ENCODE measurements at regions not wholly inside any gene's neighbourhood (a gene's known extent, or its start where the extent isn't known, plus 50 kb on each side); places are given as distances from the start of the nearest gene placed in this dataset.

DNA sequence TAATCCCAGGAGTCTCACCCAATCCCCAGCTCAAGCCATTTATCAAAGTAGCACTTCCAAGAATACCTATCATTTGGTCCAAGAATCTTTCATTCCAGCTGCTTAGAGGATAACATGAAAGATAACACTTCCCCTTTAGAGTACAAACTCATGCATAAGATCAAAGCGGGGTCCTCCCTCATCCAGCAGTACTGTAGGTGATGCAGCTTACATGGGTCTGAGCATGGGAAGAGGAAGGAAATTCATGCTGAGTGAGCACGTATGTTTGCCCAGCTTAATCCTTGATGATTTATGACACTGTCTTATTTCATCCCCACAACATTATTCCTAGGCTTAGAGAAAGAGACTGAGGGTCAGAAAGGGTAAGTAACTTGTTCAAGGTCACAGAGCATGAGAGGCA, 167.1 kb upstream of the GJB5 start:
- no CpG with 5 or more reads among the region's 2 CpGs for whole genome bisulfite sequencing (ENCODE audit: extremely low coverage, insufficient read length, low lambda C conversion rate)
- no peak overlapping the region for H3K18ac ChIP-seq (ENCODE audit: insufficient read length, low read depth, low read length)
- H2BK12ac ChIP-seq (ENCODE audit: insufficient read length, low read depth, low read length) = no peak overlapping the region
- H3K27ac Mint-ChIP-seq = no peak overlapping the region
- no peak overlapping the region for H3K9ac ChIP-seq (ENCODE audit: extremely low read depth, insufficient read length, low read length)
- H3K4me1 Mint-ChIP-seq = peaks cover 7 to 19% of the 10 kb centered on the region in 2 experiments
- 0 out of 2 replicates have a peak, but pooled peaks cover 7% of the 10 kb centered on the region for H3K4me1 ChIP-seq (ENCODE audit: insufficient read depth, low read length)
- no peaks in the 10 kb centered on the region for H3K36me3 Mint-ChIP-seq (ENCODE audit: insufficient read depth in 1 of 3, low read depth in 3 of 3)
- no peak overlapping the region for H3T11ph ChIP-seq (ENCODE audit: low read length)
- H3K27me3 Mint-ChIP-seq (ENCODE audit: low read depth) = peaks cover 6% of the 10 kb centered on the region
- no peak overlapping the region for H4K5ac ChIP-seq (ENCODE audit: insufficient read length, low read depth, low read length)
- H3K23me2 ChIP-seq (ENCODE audit: insufficient read length, low read depth, low read length, poor library complexity, severe bottlenecking) = no peaks in the 10 kb centered on the region
- H2AFZ ChIP-seq (ENCODE audit: low read length) = no peak overlapping the region
- H3K4me2 ChIP-seq (ENCODE audit: insufficient read depth, insufficient read length, low read length) = no peak overlapping the region
- H2AK5ac ChIP-seq (ENCODE audit: insufficient read length, low read length) = no peak overlapping the region
- H2BK20ac ChIP-seq (ENCODE audit: low read depth, low read length, poor library complexity, severe bottlenecking) = no peak overlapping the region
- no peak overlapping the region for H2BK15ac ChIP-seq (ENCODE audit: low read depth, low read length)
- no peak overlapping the region for H3K27ac ChIP-seq (ENCODE audit: insufficient read length, low read depth, low read length)
- DNase-seq = no peak
- no peaks in the 10 kb centered on the region for H3K27me3 ChIP-seq (ENCODE audit: insufficient read depth, low read length)
- H3K4ac ChIP-seq (ENCODE audit: low read depth, low read length) = no peak overlapping the region
- no peak overlapping the region for H4K91ac ChIP-seq (ENCODE audit: insufficient read length, low read depth, low read length)
- no peaks in the 10 kb centered on the region for H4K20me1 ChIP-seq (ENCODE audit: control insufficient read depth, insufficient read depth, insufficient read length)
- H3K9me3 ChIP-seq (ENCODE audit: control insufficient read depth, low read depth, low read length) = no peaks in the 10 kb centered on the region
- no peak overlapping the region for H3K4me3 Mint-ChIP-seq
- no peak overlapping the region for H2BK5ac ChIP-seq (ENCODE audit: insufficient read length, low read length)
- no peaks in the 10 kb centered on the region for H3K79me2 ChIP-seq (ENCODE audit: insufficient read depth, low read length)
- H3K9me3 Mint-ChIP-seq = no peaks in the 10 kb centered on the region
- no peak overlapping the region for H3K14ac ChIP-seq (ENCODE audit: insufficient read depth, low read length)
- no peak overlapping the region for H3K56ac ChIP-seq (ENCODE audit: insufficient read length, low read depth, low read length)
- H2BK120ac ChIP-seq (ENCODE audit: low read depth, low read length, poor library complexity, severe bottlenecking) = no peak overlapping the region
- no peak overlapping the region for H4K8ac ChIP-seq (replicated peaks; ENCODE audit: insufficient read length, low read depth, low read length)
- no peaks in the 10 kb centered on the region for H3K79me1 ChIP-seq (ENCODE audit: insufficient read depth, low read depth, low read length, poor library complexity, severe bottlenecking)
- TF ChIP-seq, protein P1, sequence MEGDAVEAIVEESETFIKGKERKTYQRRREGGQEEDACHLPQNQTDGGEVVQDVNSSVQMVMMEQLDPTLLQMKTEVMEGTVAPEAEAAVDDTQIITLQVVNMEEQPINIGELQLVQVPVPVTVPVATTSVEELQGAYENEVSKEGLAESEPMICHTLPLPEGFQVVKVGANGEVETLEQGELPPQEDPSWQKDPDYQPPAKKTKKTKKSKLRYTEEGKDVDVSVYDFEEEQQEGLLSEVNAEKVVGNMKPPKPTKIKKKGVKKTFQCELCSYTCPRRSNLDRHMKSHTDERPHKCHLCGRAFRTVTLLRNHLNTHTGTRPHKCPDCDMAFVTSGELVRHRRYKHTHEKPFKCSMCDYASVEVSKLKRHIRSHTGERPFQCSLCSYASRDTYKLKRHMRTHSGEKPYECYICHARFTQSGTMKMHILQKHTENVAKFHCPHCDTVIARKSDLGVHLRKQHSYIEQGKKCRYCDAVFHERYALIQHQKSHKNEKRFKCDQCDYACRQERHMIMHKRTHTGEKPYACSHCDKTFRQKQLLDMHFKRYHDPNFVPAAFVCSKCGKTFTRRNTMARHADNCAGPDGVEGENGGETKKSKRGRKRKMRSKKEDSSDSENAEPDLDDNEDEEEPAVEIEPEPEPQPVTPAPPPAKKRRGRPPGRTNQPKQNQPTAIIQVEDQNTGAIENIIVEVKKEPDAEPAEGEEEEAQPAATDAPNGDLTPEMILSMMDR (conservative IDR thresholded peaks at IDR 0.05) = no peak
- H3K23ac ChIP-seq (ENCODE audit: insufficient read length, low read depth, low read length) = no peak overlapping the region

Measured in H9 (cell line).